Transverse colon (tissue), 4 donors: ENCODE measurements at regions not wholly inside any gene's neighbourhood (a gene's known extent, or its start where the extent isn't known, plus 50 kb on each side); places are given as distances from the start of the nearest gene placed in this dataset.
"Not testable (repeated sequence)": the region's sequence is repeated elsewhere in the genome, so short reads cannot be mapped to it uniquely, and the experiment has no call there.

ENCODE experiments used
- DNase-seq: peaks from one replicate; pipeline ENCODE4 v3.0.0-alpha.2; 2019
- H3K27ac ChIP-seq, 4 donors: fragments of 200-600 bp; sonication (generic); 2 replicates each; pipeline ENCODE4 v1.5.1; 2016 to 2018; ENCODE audit warnings: inconsistent platforms in 4 of 4
- H3K27me3 ChIP-seq: fragments of 200-600 bp; sonication (generic); 2 replicates; pipeline ENCODE4 v1.5.1; 2017; ENCODE audit warnings: inconsistent platforms
- H3K36me3 ChIP-seq, 4 donors: fragments of 200-600 bp; sonication (generic); 2 replicates each; pipeline ENCODE4 v1.5.1; 2017 to 2019; ENCODE audit warnings: inconsistent platforms in 4 of 4
- H3K4me1 ChIP-seq, 4 donors: fragments of 200-600 bp; sonication (generic); 2 replicates each; pipeline ENCODE4 v1.5.1; 2017 to 2020; ENCODE audit warnings: inconsistent platforms in 4 of 4
- H3K4me3 ChIP-seq, 4 donors: fragments of 200-600 bp; sonication (generic); 1 replicate in 1 of 4; 2 replicates in 3 of 4; pipeline versions ENCODE4 v1.5.1 to v1.6.1; 2017 to 2019; ENCODE audit warnings: inconsistent platforms in 4 of 4
- H3K9me3 ChIP-seq, 2 donors: fragments of 200-600 bp; sonication (generic); 2 replicates each; pipeline ENCODE4 v1.5.1; 2017 to 2019; ENCODE audit warnings: inconsistent platforms in 2 of 2
- EP300 ChIP-seq: sonication (generic); formaldehyde crosslinking; IDR thresholded peaks from one replicate; pipeline ENCODE4 v1.6.1; 2017; ENCODE audit warnings: antibody characterized with exemption, low read depth
- POLR2A ChIP-seq: fragments of 450-650 bp; IDR thresholded peaks from one replicate; pipeline ENCODE4 v1.6.1; 2016; ENCODE audit warnings: antibody characterized with exemption, mild to moderate bottlenecking, moderate library complexity
- POLR2AphosphoS5 ChIP-seq, 3 donors: sonication (generic); formaldehyde crosslinking; IDR thresholded peaks; one replicate each; pipeline ENCODE4 v1.6.1; 2016; ENCODE audit warnings: antibody characterized with exemption in 3 of 3
- WGBS, 2 donors: methylation state at CpG; one replicate each; pipeline ENCODE4 v1.1.5; 2018; ENCODE audit warnings: low coverage in 1 of 2; 5-methylcytosine and 5-hydroxymethylcytosine counted together
- in situ Hi-C, 4 donors: fragments of 200-750 bp; cut with MboI; loops; one replicate each; pipeline versions ENCODE4 v1.15.0 to v1.15.1; 2017; ENCODE audit warnings: low sequenced_read_pairs in 3 of 4, low pct_ligation_motif_present in 1 of 4, low pct_unique_long_range_greater_than_20kb in 1 of 4
- intact Hi-C: fragments of 100-400 bp; cut with DNase I; formaldehyde crosslinking; loops from one replicate; pipeline ENCODE4 v1.15.1; 2023; ENCODE audit warnings: low total_unique reads
- TF ChIP-seq, protein P1 (sequence below), 5 experiments: fragments of 200-600 bp in 3 of 5; fragments of 450-650 bp in 2 of 5; sonication (generic) in 3 of 5; IDR thresholded peaks; 1 replicate in 2 of 5; 2 replicates in 3 of 5; pipeline ENCODE4 v1.5.1; 2016 to 2017; ENCODE audit warnings: antibody characterized with exemption in 5 of 5, inconsistent platforms in 3 of 5, mild to moderate bottlenecking in 2 of 5, moderate library complexity in 1 of 5

- TF ChIP-seq POLR2A (no peak), POLR2AphosphoS5 (IDR thresholded peaks at IDR 0.05) (no peak), EP300 (no peak)
- TF ChIP-seq, protein P1, sequence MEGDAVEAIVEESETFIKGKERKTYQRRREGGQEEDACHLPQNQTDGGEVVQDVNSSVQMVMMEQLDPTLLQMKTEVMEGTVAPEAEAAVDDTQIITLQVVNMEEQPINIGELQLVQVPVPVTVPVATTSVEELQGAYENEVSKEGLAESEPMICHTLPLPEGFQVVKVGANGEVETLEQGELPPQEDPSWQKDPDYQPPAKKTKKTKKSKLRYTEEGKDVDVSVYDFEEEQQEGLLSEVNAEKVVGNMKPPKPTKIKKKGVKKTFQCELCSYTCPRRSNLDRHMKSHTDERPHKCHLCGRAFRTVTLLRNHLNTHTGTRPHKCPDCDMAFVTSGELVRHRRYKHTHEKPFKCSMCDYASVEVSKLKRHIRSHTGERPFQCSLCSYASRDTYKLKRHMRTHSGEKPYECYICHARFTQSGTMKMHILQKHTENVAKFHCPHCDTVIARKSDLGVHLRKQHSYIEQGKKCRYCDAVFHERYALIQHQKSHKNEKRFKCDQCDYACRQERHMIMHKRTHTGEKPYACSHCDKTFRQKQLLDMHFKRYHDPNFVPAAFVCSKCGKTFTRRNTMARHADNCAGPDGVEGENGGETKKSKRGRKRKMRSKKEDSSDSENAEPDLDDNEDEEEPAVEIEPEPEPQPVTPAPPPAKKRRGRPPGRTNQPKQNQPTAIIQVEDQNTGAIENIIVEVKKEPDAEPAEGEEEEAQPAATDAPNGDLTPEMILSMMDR (IDR thresholded peaks at IDR 0.05), result no peak
- H3K4me3 ChIP-seq, result no peak overlapping the region
- 72 to 79% methylated on average over 3 of the region's 3 CpGs for WGBS, 2 donors
- in situ Hi-C loops (no loop called here), intact Hi-C loops (no loop called here)
- H3K9me3 ChIP-seq, result no peaks in the 10 kb centered on the region
- no peaks in the 10 kb centered on the region for H3K27me3 ChIP-seq
- H3K4me1 ChIP-seq, result no peaks in the 10 kb centered on the region
- no peak overlapping the region for H3K27ac ChIP-seq
- no peaks in the 10 kb centered on the region for H3K36me3 ChIP-seq
- DNase-seq, result no peak
These were observed 1099.7 kb downstream of the SUCLG1 start for GRCh38 chr2:83359336-83359735.

DNA sequence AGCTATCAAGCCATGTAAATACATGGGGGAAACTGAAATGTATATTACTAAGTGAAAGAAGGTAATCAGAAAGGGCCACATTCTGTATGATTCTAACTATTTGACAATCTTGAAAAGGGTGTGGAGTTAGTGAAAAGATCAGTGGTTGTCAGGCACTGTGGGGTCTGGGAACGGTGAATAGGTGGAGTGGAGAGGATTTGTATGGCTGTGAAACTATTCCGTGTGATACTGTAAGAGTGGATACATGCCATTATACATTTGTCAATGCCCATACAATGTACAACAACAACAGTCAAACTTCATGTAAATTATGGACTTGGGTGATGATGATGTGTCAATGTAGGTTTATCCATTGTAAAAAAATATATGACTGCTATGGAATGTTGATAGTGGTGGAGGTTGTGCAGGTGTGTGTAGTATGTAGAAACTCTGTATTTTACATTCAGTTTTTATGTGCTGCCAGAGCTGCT lies 1116.2 kb downstream of the SUCLG1 start:
- in situ Hi-C loops (no loop called here), intact Hi-C loops (no loop called here)
- WGBS, 2 donors, result 48 to 54% methylated on average over 2 of the region's 2 CpGs
- no peaks in the 10 kb centered on the region for H3K27me3 ChIP-seq
- no peak for DNase-seq
- H3K36me3 ChIP-seq, result no peaks in the 10 kb centered on the region
- H3K27ac ChIP-seq, result no peak overlapping the region
- TF ChIP-seq, protein P1 (IDR thresholded peaks at IDR 0.05), result no peak
- TF ChIP-seq EP300, result no peak
- TF ChIP-seq POLR2A, result no peak
- TF ChIP-seq POLR2AphosphoS5 (IDR thresholded peaks at IDR 0.05), result no peak
- no peaks in the 10 kb centered on the region for H3K4me1 ChIP-seq
- no peaks in the 10 kb centered on the region for H3K9me3 ChIP-seq
- H3K4me3 ChIP-seq, result no peak overlapping the region

GRCh38 chr2:83340424-83340823 lies 1118.7 kb downstream of the SUCLG1 start:
- TF ChIP-seq, protein P1 (IDR thresholded peaks at IDR 0.05), result no peak
- TF ChIP-seq POLR2A (no peak), EP300 (no peak), POLR2AphosphoS5 (IDR thresholded peaks at IDR 0.05) (no peak)
- no peak for DNase-seq
- intact Hi-C loops (no loop called here), in situ Hi-C loops (no loop called here)
- Histone ChIP-seq H3K27ac (no peak overlapping the region), H3K27me3 (no peaks in the 10 kb centered on the region), H3K36me3 (no peaks in the 10 kb centered on the region), H3K4me3 (no peak overlapping the region), H3K4me1 (no peaks in the 10 kb centered on the region), H3K9me3 (no peaks in the 10 kb centered on the region)
- 82 to 90% methylated on average over 3 of the region's 3 CpGs for WGBS, 2 donors

DNA sequence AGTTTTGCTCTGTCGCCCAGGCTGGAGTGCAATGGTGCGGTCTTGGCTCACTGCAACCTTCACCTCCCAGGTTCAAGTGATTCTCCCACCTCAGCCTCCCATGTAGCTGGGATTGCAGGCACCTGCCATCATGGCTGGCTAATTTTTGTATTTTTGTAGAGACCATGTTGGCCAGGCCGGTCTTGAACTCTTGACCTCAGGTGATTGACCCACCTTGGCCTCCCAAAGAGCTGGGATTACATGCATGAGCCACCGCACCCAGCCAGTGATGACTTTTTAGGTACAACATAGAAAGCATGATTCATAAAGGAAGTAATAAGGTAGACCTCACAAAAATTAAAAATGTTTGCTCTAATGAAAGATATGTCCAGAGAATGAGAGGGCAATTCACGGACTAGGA lies 1119.1 kb downstream of the SUCLG1 start:
- H3K4me1 ChIP-seq, H3K36me3 ChIP-seq, DNase-seq, H3K27ac ChIP-seq, H3K4me3 ChIP-seq, H3K27me3 ChIP-seq, in situ Hi-C loops, H3K9me3 ChIP-seq: not testable (repeated sequence)
- intact Hi-C loops, result loop anchor here (5.0 kb wide), 1 partner anchor 803 kb away; no protein-coding TSS in a partner anchor
- WGBS, 2 donors, result 73 to 83% methylated on average over 3 to 5 of the region's 5 CpGs

- no peak for DNase-seq
These were observed 1127.3 kb downstream of the SUCLG1 start for GRCh38 chr2:83331810-83332209.

More at GRCh38 chr2:83331810-83332209, 1127.3 kb downstream of the SUCLG1 start:
- Histone ChIP-seq H3K27ac (no peak overlapping the region), H3K9me3 (no peaks in the 10 kb centered on the region), H3K27me3 (no peaks in the 10 kb centered on the region), H3K4me1 (no peaks in the 10 kb centered on the region), H3K4me3 (no peak overlapping the region), H3K36me3 (no peaks in the 10 kb centered on the region)
- intact Hi-C loops, result no loop called here
- in situ Hi-C loops, result no loop called here
- no peak for TF ChIP-seq EP300
- TF ChIP-seq POLR2AphosphoS5 (IDR thresholded peaks at IDR 0.05), result no peak
- TF ChIP-seq POLR2A, result no peak
- TF ChIP-seq, protein P1 (IDR thresholded peaks at IDR 0.05), result no peak
- 85 to 91% methylated on average over 3 of the region's 3 CpGs for WGBS, 2 donors
